ENCODE measurements at regions not wholly inside any gene's neighbourhood (a gene's known extent, or its start where the extent isn't known, plus 50 kb on each side); places are given as distances from the start of the nearest gene placed in this dataset.

- H3K4me1 ChIP-seq = no peaks in the 10 kb centered on the region
- 82 to 85% methylated on average over 12 of the region's 12 CpGs for WGBS, 2 donors
- no peak for TF ChIP-seq EP300 (IDR thresholded peaks at IDR 0.05)
- TF ChIP-seq POLR2A (IDR thresholded peaks at IDR 0.05) = no peak
- TF ChIP-seq POLR2AphosphoS5 (IDR thresholded peaks at IDR 0.05) = no peak
- no peak for TF ChIP-seq CTCF (IDR thresholded peaks at IDR 0.05)
- H3K27me3 ChIP-seq = peaks cover 2 to 33% (median 13%) of the 10 kb centered on the region in 3 donors
- no peaks in the 10 kb centered on the region for H3K36me3 ChIP-seq
- H3K4me3 ChIP-seq = no peak overlapping the region
- intact Hi-C loops (cut with DNase I) = no loop called here
- peaks cover 0 to 7% (median 2%) of the 10 kb centered on the region in 4 donors for H3K9me3 ChIP-seq
- DNase-seq = peak; percentile 45
- no peak overlapping the region for H3K27ac ChIP-seq
These were observed 71.0 kb upstream of the FCN1 start for GRCh38 chr9:134988706-134989105.

- Histone ChIP-seq H3K4me3 (no peak overlapping the region), H3K9me3 (peaks cover 0 to 7% (median 2%) of the 10 kb centered on the region in 4 donors), H3K27me3 (peaks cover 2 to 33% (median 13%) of the 10 kb centered on the region in 3 donors), H3K27ac (no peak overlapping the region), H3K4me1 (no peaks in the 10 kb centered on the region), H3K36me3 (no peaks in the 10 kb centered on the region)
- TF ChIP-seq CTCF (IDR thresholded peaks at IDR 0.05) = no peak
- TF ChIP-seq POLR2A (IDR thresholded peaks at IDR 0.05) = no peak
- TF ChIP-seq POLR2AphosphoS5 (IDR thresholded peaks at IDR 0.05) = no peak
- no peak for TF ChIP-seq EP300 (IDR thresholded peaks at IDR 0.05)
- DNase-seq = peak; percentile 40
- intact Hi-C loops (cut with DNase I) = no loop called here
- WGBS, 2 donors = 78 to 79% methylated on average over 23 of the region's 23 CpGs
These were observed 71.7 kb upstream of the FCN1 start for GRCh38 chr9:134989206-134990065.

GRCh38 chr9:134991808-134992754 lies 74.4 kb upstream of the FCN1 start:
- Histone ChIP-seq H3K9me3 (peaks cover 0 to 4% (median under 1%) of the 10 kb centered on the region in 4 donors), H3K27ac (peak overlapping the region in 1 of 4 donors; percentile 14), H3K36me3 (no peaks in the 10 kb centered on the region), H3K27me3 (peaks cover 2 to 29% (median 13%) of the 10 kb centered on the region in 3 donors), H3K4me1 (no peaks in the 10 kb centered on the region), H3K4me3 (no peak overlapping the region)
- TF ChIP-seq CTCF (IDR thresholded peaks at IDR 0.05) (no peak), EP300 (IDR thresholded peaks at IDR 0.05) (no peak), POLR2AphosphoS5 (IDR thresholded peaks at IDR 0.05) (no peak), POLR2A (IDR thresholded peaks at IDR 0.05) (no peak)
- intact Hi-C loops (cut with DNase I) = no loop called here
- WGBS, 2 donors = 78 to 85% methylated on average over 42 of the region's 42 CpGs
- peak; percentile 29 for DNase-seq

GRCh38 chr9:134992755-134993124 lies 75.0 kb upstream of the FCN1 start:
- Histone ChIP-seq H3K27ac (peak overlapping the region in 1 of 4 donors; percentile 14), H3K4me3 (no peak overlapping the region), H3K4me1 (no peaks in the 10 kb centered on the region), H3K27me3 (peaks cover 0 to 23% (median 13%) of the 10 kb centered on the region in 3 donors), H3K9me3 (no peaks in the 10 kb centered on the region), H3K36me3 (no peaks in the 10 kb centered on the region)
- intact Hi-C loops (cut with DNase I) = no loop called here
- no peak for TF ChIP-seq EP300 (IDR thresholded peaks at IDR 0.05)
- peak; percentile 62 for DNase-seq
- WGBS, 2 donors = 77 to 80% methylated on average over 22 of the region's 22 CpGs

- Histone ChIP-seq H3K36me3 (no peaks in the 10 kb centered on the region), H3K27ac (peak overlapping the region in 1 of 4 donors; percentile 14), H3K9me3 (no peaks in the 10 kb centered on the region), H3K27me3 (peaks cover 0 to 16% (median 9%) of the 10 kb centered on the region in 3 donors), H3K4me1 (no peaks in the 10 kb centered on the region), H3K4me3 (no peak overlapping the region)
- 87 to 89% methylated on average over 17 of the region's 17 CpGs for WGBS, 2 donors
- TF ChIP-seq EP300 (IDR thresholded peaks at IDR 0.05) = no peak
- TF ChIP-seq CTCF (IDR thresholded peaks at IDR 0.05) = no peak
- no peak for TF ChIP-seq POLR2AphosphoS5 (IDR thresholded peaks at IDR 0.05)
- TF ChIP-seq POLR2A (IDR thresholded peaks at IDR 0.05) = no peak
- DNase-seq = no peak
- intact Hi-C loops (cut with DNase I) = no loop called here
These were observed 75.7 kb upstream of the FCN1 start for GRCh38 chr9:134993416-134993815.
